MM.1S (cell line): ENCODE measurements at regions not wholly inside any gene's neighbourhood (a gene's known extent, or its start where the extent isn't known, plus 50 kb on each side); places are given as distances from the start of the nearest gene placed in this dataset.

Experiments
- EZH2 ChIP-seq: fragments of 300-600 bp; sonication (generic); optimal IDR thresholded peaks from 2 replicates; pipeline ENCODE3; 2017; ENCODE audit warnings: low read depth, mild to moderate bottlenecking, antibody characterized with exemption, low read length, mixed read lengths
- TF ChIP-seq, protein P1 (sequence below): fragments of 300-600 bp; sonication (generic); IDR thresholded peaks from 2 replicates; pipeline ENCODE4 v1.5.1; 2016; ENCODE audit warnings: antibody characterized with exemption, low read length, mixed read lengths

DNA sequence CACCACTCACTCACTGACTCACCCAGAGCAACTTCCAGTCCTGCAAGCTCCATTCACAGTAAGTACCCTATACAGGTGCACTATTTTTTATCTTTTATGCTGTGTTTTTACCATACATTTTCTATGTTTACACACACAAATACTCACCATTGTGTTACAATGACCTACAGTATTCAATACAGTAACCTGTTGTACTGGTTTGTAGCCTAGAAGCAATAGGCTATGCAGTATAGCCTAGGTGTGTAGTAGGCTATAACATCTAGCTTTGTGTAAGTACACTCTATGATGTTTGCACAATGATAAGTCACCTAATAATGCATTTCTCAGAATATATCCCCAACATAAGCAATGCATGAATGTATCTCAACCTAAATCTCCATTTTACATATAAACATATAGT lies 541.1 kb downstream of the NR2F1-AS1 start:
- TF ChIP-seq, protein P1, sequence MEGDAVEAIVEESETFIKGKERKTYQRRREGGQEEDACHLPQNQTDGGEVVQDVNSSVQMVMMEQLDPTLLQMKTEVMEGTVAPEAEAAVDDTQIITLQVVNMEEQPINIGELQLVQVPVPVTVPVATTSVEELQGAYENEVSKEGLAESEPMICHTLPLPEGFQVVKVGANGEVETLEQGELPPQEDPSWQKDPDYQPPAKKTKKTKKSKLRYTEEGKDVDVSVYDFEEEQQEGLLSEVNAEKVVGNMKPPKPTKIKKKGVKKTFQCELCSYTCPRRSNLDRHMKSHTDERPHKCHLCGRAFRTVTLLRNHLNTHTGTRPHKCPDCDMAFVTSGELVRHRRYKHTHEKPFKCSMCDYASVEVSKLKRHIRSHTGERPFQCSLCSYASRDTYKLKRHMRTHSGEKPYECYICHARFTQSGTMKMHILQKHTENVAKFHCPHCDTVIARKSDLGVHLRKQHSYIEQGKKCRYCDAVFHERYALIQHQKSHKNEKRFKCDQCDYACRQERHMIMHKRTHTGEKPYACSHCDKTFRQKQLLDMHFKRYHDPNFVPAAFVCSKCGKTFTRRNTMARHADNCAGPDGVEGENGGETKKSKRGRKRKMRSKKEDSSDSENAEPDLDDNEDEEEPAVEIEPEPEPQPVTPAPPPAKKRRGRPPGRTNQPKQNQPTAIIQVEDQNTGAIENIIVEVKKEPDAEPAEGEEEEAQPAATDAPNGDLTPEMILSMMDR: no peak
- TF ChIP-seq EZH2: no peak
